SK-N-SH treated with all-trans-retinoic acid at 6 μM for 48 hours (cell line): ENCODE measurements at regions not wholly inside any gene's neighbourhood (a gene's known extent, or its start where the extent isn't known, plus 50 kb on each side); places are given as distances from the start of the nearest gene placed in this dataset.

Source experiments
- ATAC-seq: fragments of 200-7000 bp; cut with Tn5 transposase; 3 replicates; pipeline ENCODE4 v1.9.1; 2020; ENCODE audit warnings: mild to moderate bottlenecking, moderate library complexity
- ARNTL ChIP-seq: fragments of 450-650 bp; formaldehyde crosslinking; IDR thresholded peaks from 2 replicates; pipeline ENCODE4 v1.5.0; 2020; ENCODE audit warnings: low read depth, mild to moderate bottlenecking, moderate library complexity, borderline replicate concordance
- BACH2 ChIP-seq: fragments of 250-450 bp; sonication (Bioruptor Pico); IDR thresholded peaks from 2 replicates; pipeline ENCODE4 v1.9.0; 2021; ENCODE audit warnings: mild to moderate bottlenecking, borderline replicate concordance
- CREB5 ChIP-seq: fragments of 250-450 bp; sonication (Bioruptor Pico); IDR thresholded peaks from 2 replicates; pipeline ENCODE4 v1.5.1; 2020; ENCODE audit warnings: low read depth, mild to moderate bottlenecking, moderate library complexity
- CSDC2 ChIP-seq: fragments of 250-450 bp; sonication (Bioruptor Pico); IDR thresholded peaks from 2 replicates; pipeline ENCODE4 v1.5.0; 2020; ENCODE audit warnings: mild to moderate bottlenecking, moderate library complexity
- CSRNP3 ChIP-seq: fragments of 250-450 bp; sonication (Bioruptor Pico); IDR thresholded peaks from 2 replicates; pipeline ENCODE4 v1.5.1; 2021; ENCODE audit warnings: mild to moderate bottlenecking, moderate library complexity
- ESRRG ChIP-seq: fragments of 250-450 bp; sonication (Bioruptor Pico); IDR thresholded peaks from 2 replicates; pipeline ENCODE4 v1.6.1; 2021; ENCODE audit warnings: mild to moderate bottlenecking
- GLIS3 ChIP-seq: fragments of 250-450 bp; sonication (Bioruptor Pico); IDR thresholded peaks from 2 replicates; pipeline ENCODE4 v1.5.0; 2020; ENCODE audit warnings: mild to moderate bottlenecking, moderate library complexity
- ISL1 ChIP-seq: fragments of 250-450 bp; sonication (Bioruptor Pico); IDR thresholded peaks from 2 replicates; pipeline ENCODE4 v2.1.2; 2022; ENCODE audit warnings: mild to moderate bottlenecking, moderate library complexity
- PATZ1 ChIP-seq: fragments of 250-450 bp; sonication (Bioruptor Pico); IDR thresholded peaks from 2 replicates; pipeline ENCODE4 v1.8.0; 2020; ENCODE audit warnings: mild to moderate bottlenecking, moderate library complexity, borderline replicate concordance
- PPARA ChIP-seq: fragments of 250-450 bp; sonication (Bioruptor Pico); IDR thresholded peaks from 2 replicates; pipeline ENCODE4 v1.5.0; 2020; ENCODE audit warnings: mild to moderate bottlenecking, borderline replicate concordance
- RARB ChIP-seq: fragments of 250-450 bp; sonication (Bioruptor Pico); IDR thresholded peaks from 2 replicates; pipeline ENCODE4 v1.8.0; 2021; ENCODE audit warnings: mild to moderate bottlenecking, moderate library complexity
- SNAI2 ChIP-seq: fragments of 250-450 bp; sonication (Bioruptor Pico); IDR thresholded peaks from 2 replicates; pipeline ENCODE4 v1.5.0; 2020; ENCODE audit warnings: mild to moderate bottlenecking, moderate library complexity
- TCF4 ChIP-seq: fragments of 250-450 bp; sonication (Bioruptor Pico); IDR thresholded peaks from 2 replicates; pipeline ENCODE4 v1.8.0; 2021; ENCODE audit warnings: mild to moderate bottlenecking, moderate library complexity, borderline replicate concordance
- TOX ChIP-seq: fragments of 250-450 bp; sonication (Bioruptor Pico); IDR thresholded peaks from 2 replicates; pipeline ENCODE4 v1.8.0; 2021; ENCODE audit warnings: mild to moderate bottlenecking, moderate library complexity, borderline replicate concordance
- TSHZ2 ChIP-seq: fragments of 250-450 bp; sonication (Bioruptor Pico); IDR thresholded peaks from 2 replicates; pipeline ENCODE4 v1.5.0; 2020; ENCODE audit warnings: mild to moderate bottlenecking, moderate library complexity
- ZC3H10 ChIP-seq: fragments of 250-450 bp; sonication (Bioruptor Pico); IDR thresholded peaks from 2 replicates; pipeline ENCODE4 v1.5.1; 2021; ENCODE audit warnings: mild to moderate bottlenecking, moderate library complexity
- ZFP3 ChIP-seq: fragments of 250-450 bp; sonication (Bioruptor Pico); IDR thresholded peaks from 2 replicates; pipeline ENCODE4 v1.5.0; 2020; ENCODE audit warnings: mild to moderate bottlenecking, moderate library complexity
- ZFP30 ChIP-seq: fragments of 450-650 bp; formaldehyde crosslinking; IDR thresholded peaks from 2 replicates; pipeline ENCODE4 v1.5.0; 2022; ENCODE audit warnings: mild to moderate bottlenecking, moderate library complexity
- ZNF565 ChIP-seq: fragments of 450-650 bp; formaldehyde crosslinking; conservative IDR thresholded peaks from 2 replicates; pipeline ENCODE4 v1.5.0; 2020; ENCODE audit warnings: low read depth, mild to moderate bottlenecking, moderate library complexity
- ZNF70 ChIP-seq: fragments of 450-650 bp; formaldehyde crosslinking; IDR thresholded peaks from 2 replicates; pipeline ENCODE4 v1.5.0; 2020; ENCODE audit warnings: mild to moderate bottlenecking, moderate library complexity
- ZNF8 ChIP-seq: fragments of 450-650 bp; formaldehyde crosslinking; IDR thresholded peaks from 2 replicates; pipeline ENCODE4 v1.5.0; 2020; ENCODE audit warnings: mild to moderate bottlenecking, moderate library complexity
- TF ChIP-seq, protein P1 (sequence below): fragments of 250-450 bp; sonication (Bioruptor Pico); IDR thresholded peaks from 2 replicates; pipeline ENCODE4 v1.8.0; 2021; ENCODE audit warnings: low read depth, mild to moderate bottlenecking, moderate library complexity, borderline replicate concordance

- no peak for ATAC-seq
- TF ChIP-seq ZNF70 (CRISPR knock-in tag) (no peak), ISL1 (no peak), ZNF8 (CRISPR knock-in tag) (no peak)
Measured at GRCh38 chrX:40973619-40974018, 111.6 kb upstream of the USP9X start.

DNA sequence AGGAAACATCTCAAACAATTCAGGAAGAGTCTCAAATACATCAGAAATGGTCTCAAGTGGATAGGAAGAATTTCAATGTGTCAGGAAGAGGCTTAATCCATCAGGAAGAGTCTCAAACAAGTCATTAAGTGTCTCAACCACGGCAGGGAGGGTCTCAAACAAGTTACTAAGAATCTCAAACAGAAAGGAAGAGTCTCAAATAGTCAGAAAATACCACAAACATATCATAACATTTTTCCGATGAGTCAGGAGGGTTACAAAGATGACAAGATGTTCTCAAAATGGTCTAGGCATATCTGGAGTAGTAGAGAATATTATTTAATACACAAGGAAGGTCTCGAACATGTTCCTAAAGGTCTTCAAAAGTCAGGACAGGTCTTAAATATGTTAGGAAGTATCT, 109.3 kb upstream of the USP9X start:
- ATAC-seq: no peak
- TF ChIP-seq TOX (CRISPR knock-in tag): no peak
- TF ChIP-seq ZNF565 (CRISPR knock-in tag): no peak
- TF ChIP-seq, protein P1, sequence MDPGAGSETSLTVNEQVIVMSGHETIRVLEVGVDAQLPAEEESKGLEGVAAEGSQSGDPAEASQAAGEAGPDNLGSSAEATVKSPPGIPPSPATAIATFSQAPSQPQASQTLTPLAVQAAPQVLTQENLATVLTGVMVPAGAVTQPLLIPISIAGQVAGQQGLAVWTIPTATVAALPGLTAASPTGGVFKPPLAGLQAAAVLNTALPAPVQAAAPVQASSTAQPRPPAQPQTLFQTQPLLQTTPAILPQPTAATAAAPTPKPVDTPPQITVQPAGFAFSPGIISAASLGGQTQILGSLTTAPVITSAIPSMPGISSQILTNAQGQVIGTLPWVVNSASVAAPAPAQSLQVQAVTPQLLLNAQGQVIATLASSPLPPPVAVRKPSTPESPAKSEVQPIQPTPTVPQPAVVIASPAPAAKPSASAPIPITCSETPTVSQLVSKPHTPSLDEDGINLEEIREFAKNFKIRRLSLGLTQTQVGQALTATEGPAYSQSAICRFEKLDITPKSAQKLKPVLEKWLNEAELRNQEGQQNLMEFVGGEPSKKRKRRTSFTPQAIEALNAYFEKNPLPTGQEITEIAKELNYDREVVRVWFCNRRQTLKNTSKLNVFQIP (CRISPR knock-in tag): no peak
- no peak for TF ChIP-seq PPARA (CRISPR knock-in tag)
- TF ChIP-seq TCF4: no peak
- TF ChIP-seq CSRNP3 (CRISPR knock-in tag): no peak
- TF ChIP-seq CREB5 (CRISPR knock-in tag): no peak
- TF ChIP-seq TSHZ2 (CRISPR knock-in tag): no peak
- no peak for TF ChIP-seq ZFP30 (CRISPR knock-in tag)
- TF ChIP-seq ARNTL (CRISPR knock-in tag): no peak
- TF ChIP-seq ESRRG: no peak
- no peak for TF ChIP-seq RARB (CRISPR knock-in tag)
- no peak for TF ChIP-seq GLIS3 (CRISPR knock-in tag)
- TF ChIP-seq ZC3H10 (CRISPR knock-in tag): no peak
- TF ChIP-seq ZNF8 (CRISPR knock-in tag): no peak
- TF ChIP-seq BACH2 (CRISPR knock-in tag): no peak
- no peak for TF ChIP-seq ISL1
- TF ChIP-seq ZNF70 (CRISPR knock-in tag): no peak
- no peak for TF ChIP-seq CSDC2 (CRISPR knock-in tag)
- no peak for TF ChIP-seq SNAI2 (CRISPR knock-in tag)
- TF ChIP-seq, all 23 proteins: peak for 0

DNA sequence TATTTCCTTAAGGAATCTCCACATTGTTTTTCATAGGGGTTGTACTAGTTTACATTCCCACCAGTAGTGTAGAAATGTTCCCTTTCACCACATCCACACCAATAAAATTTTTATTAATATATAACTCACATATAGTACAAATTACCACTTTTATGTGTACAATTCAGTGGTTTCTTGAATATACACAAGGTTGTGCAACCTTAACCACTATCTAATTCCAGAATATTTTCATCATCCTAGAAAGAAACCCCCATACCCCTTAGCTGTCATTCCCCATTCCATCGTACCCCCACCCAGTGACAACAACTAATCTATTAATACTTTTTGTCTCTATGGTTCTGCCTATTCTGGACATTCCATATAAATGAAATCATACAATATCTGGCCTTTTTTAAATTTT, 108.3 kb upstream of the USP9X start:
- no peak for ATAC-seq
- TF ChIP-seq, protein P1 (CRISPR knock-in tag): no peak
- TF ChIP-seq CSDC2 (CRISPR knock-in tag) (no peak), BACH2 (CRISPR knock-in tag) (no peak), ZFP3 (no peak)
- TF ChIP-seq, all 23 proteins: peak for 0

- no peak for ATAC-seq
- TF ChIP-seq TSHZ2 (CRISPR knock-in tag) (no peak), CSDC2 (CRISPR knock-in tag) (no peak), PATZ1 (CRISPR knock-in tag) (no peak), RARB (CRISPR knock-in tag) (no peak)
- TF ChIP-seq, protein P1 (CRISPR knock-in tag): no peak
Measured at GRCh38 chrX:40984962-40985361, 100.3 kb upstream of the USP9X start.
